ENCODE measurements at regions not wholly inside any gene's neighbourhood (a gene's known extent, or its start where the extent isn't known, plus 50 kb on each side); places are given as distances from the start of the nearest gene placed in this dataset.

- Histone ChIP-seq H3K27me3 (no peaks in the 10 kb centered on the region), H3K4me3 (no peak overlapping the region), H3K4me1 (peaks cover 44 to 58% (median 52%) of the 10 kb centered on the region in 4 donors), H3K9me3 (no peaks in the 10 kb centered on the region), H3K36me3 (no peaks in the 10 kb centered on the region), H3K27ac (peak overlapping the region in 4 of 5 donors; percentile 6 to 43 (median 16))
- peak; percentile 93 to 97 for DNase-seq
- TF ChIP-seq EP300 (IDR thresholded peaks at IDR 0.05) (no peak), POLR2A (IDR thresholded peaks at IDR 0.05) (no peak), POLR2AphosphoS5 (IDR thresholded peaks at IDR 0.05) (peak in 2 of 3 donors; percentile 57 to 59), CTCF (IDR thresholded peaks at IDR 0.05) (peak in 1 of 7 experiments; percentile 44)
- intact Hi-C loops (cut with DNase I; ENCODE audit: low total_unique reads) = no loop called here
- 35 to 66% (median 52%) methylated on average over 18 to 20 of the region's 20 CpGs for WGBS, 5 donors
Measured at GRCh38 chr16:85520853-85521521, 92.1 kb upstream of the GSE1 start.

GRCh38 chr16:85521552-85522307, 91.4 kb upstream of the GSE1 start:
- Histone ChIP-seq H3K4me3 (no peak overlapping the region), H3K4me1 (peaks cover 42 to 55% (median 51%) of the 10 kb centered on the region in 4 donors), H3K9me3 (no peaks in the 10 kb centered on the region), H3K36me3 (no peaks in the 10 kb centered on the region), H3K27ac (peak overlapping the region in 1 of 5 donors; percentile 18), H3K27me3 (no peaks in the 10 kb centered on the region)
- intact Hi-C loops (cut with DNase I; ENCODE audit: low total_unique reads) = no loop called here
- DNase-seq = peak in 1 of 2 donors; percentile 65
- TF ChIP-seq EP300 (IDR thresholded peaks at IDR 0.05) (no peak), POLR2AphosphoS5 (IDR thresholded peaks at IDR 0.05) (no peak), POLR2A (IDR thresholded peaks at IDR 0.05) (no peak), CTCF (IDR thresholded peaks at IDR 0.05) (no peak)
- 78 to 89% (median 82%) methylated on average over 11 to 21 of the region's 21 CpGs for WGBS, 5 donors

- no peaks in the 10 kb centered on the region for H3K9me3 ChIP-seq
- TF ChIP-seq POLR2AphosphoS5 (IDR thresholded peaks at IDR 0.05) (no peak), EP300 (IDR thresholded peaks at IDR 0.05) (no peak), CTCF (IDR thresholded peaks at IDR 0.05) (no peak), POLR2A (IDR thresholded peaks at IDR 0.05) (no peak)
- no peak for DNase-seq
- H3K27ac ChIP-seq = no peak overlapping the region
- no peaks in the 10 kb centered on the region for H3K36me3 ChIP-seq
- intact Hi-C loops (cut with DNase I; ENCODE audit: low total_unique reads) = no loop called here
- no peak overlapping the region for H3K4me3 ChIP-seq
- WGBS, 5 donors = 89 to 94% (median 93%) methylated on average over 13 of the region's 13 CpGs
- H3K4me1 ChIP-seq = peaks cover 42 to 55% (median 51%) of the 10 kb centered on the region in 4 donors
- no peaks in the 10 kb centered on the region for H3K27me3 ChIP-seq
Measured at GRCh38 chr16:85522308-85522841, 90.7 kb upstream of the GSE1 start.

GRCh38 chr16:85522842-85523601, 90.1 kb upstream of the GSE1 start:
- no peak overlapping the region for H3K4me3 ChIP-seq
- intact Hi-C loops (cut with DNase I; ENCODE audit: low total_unique reads) = no loop called here
- no peaks in the 10 kb centered on the region for H3K9me3 ChIP-seq
- peak; percentile 58 to 75 for DNase-seq
- TF ChIP-seq POLR2A (IDR thresholded peaks at IDR 0.05) = no peak
- TF ChIP-seq CTCF (IDR thresholded peaks at IDR 0.05) = no peak
- no peak for TF ChIP-seq POLR2AphosphoS5 (IDR thresholded peaks at IDR 0.05)
- no peak for TF ChIP-seq EP300 (IDR thresholded peaks at IDR 0.05)
- 51 to 63% (median 60%) methylated on average over 10 to 13 of the region's 13 CpGs for WGBS, 5 donors
- no peaks in the 10 kb centered on the region for H3K27me3 ChIP-seq
- peak overlapping the region; percentile 31 to 63 (median 38) for H3K27ac ChIP-seq
- peaks cover 42 to 55% (median 51%) of the 10 kb centered on the region in 4 donors for H3K4me1 ChIP-seq
- no peaks in the 10 kb centered on the region for H3K36me3 ChIP-seq
